ENCODE measurements at regions not wholly inside any gene's neighbourhood (a gene's known extent, or its start where the extent isn't known, plus 50 kb on each side); places are given as distances from the start of the nearest gene placed in this dataset.
"Not testable (repeated sequence)": the region's sequence is repeated elsewhere in the genome, so short reads cannot be mapped to it uniquely, and the experiment has no call there.

- not testable (repeated sequence) for DNase-seq (ENCODE audit: low spot score)
Observed at GRCh38 chr2:87410371-87410770, 337.5 kb upstream of the PLGLB2 start.

- DNase-seq (ENCODE audit: low spot score) = not testable (repeated sequence)
Observed at GRCh38 chr2:87412036-87412820, 335.7 kb upstream of the PLGLB2 start.

DNA sequence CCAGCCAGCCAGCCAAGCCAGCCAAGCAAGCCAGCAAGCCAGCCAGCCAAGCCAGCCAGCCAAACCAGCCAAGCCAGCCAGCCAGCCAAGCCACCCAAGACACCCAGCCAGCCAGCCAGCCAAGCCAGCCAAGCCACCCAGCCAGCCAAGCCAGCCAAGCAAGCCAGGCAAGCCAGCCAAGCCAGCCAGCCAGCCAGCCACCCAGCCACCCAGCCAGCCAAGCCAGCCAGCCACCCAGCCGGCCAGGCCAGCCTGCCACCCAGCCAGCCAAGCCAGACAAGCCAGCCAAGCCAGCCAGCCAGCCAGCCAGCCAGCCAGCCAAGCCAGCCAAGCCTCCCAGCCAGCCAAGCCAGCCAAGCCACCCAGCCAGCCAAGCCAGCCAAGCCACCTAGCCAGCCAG is 333.6 kb upstream of the PLGLB2 start:
- DNase-seq (ENCODE audit: low spot score) = not testable (repeated sequence)

DNA sequence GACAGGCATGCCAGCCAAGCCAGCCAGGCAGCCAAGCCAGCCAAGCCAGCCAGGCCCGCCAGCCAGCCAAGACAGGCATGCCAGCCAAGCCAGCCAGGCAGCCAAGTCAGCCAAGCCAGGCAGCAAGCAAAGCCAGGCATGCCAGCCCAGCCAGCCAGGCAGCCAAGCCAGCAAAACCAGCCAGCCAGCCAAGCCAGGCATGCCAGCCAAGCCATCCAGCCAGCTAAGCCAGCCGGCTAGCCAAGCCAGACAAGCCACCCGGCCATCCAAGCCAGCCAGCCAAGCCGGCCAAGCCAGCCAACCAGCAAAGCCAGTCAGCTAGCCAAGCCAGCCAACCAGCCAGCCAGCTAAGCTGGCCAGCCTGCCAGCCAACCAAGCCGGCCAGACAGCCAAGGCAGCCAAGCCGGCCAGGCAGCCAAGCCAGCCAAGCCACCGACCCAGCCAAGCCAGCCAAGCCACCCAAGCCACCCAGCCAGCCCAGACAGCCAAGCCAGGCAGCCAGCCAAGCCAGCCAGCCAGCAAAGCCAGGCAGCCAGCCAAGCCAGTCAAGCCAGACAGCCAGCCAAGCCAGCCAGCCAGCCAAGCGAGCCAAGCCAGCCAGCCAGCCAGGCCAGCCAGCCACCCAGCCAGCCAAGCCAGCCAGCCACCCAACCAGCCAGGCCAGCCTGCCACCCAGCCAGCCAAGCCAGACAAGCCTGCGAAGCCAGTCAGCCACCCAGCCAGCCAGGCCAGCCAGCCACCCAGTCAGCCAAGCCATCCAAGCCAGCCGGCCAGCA is 332.9 kb upstream of the PLGLB2 start:
- not testable (repeated sequence) for DNase-seq (ENCODE audit: low spot score)

- not testable (repeated sequence) for DNase-seq (ENCODE audit: low spot score)
Observed at GRCh38 chr2:87415586-87416265, 332.2 kb upstream of the PLGLB2 start.

DNA sequence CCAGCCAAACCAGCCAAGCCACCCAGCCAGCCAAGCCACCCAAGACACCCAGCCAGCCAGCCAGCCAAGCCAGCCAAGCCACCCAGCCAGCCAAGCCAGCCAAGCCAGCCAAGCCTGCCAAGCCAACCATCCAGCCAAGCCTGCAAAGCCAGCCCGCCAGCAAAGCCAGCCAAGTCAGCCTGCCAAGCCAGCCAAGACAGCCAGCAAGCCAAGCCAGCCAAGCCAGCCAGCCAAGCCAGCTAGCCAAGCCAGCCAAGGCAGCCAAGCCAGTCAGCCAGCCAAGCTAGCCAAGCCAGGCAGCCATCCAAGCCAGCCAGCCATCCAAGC is 331.7 kb upstream of the PLGLB2 start:
- not testable (repeated sequence) for DNase-seq (ENCODE audit: low spot score)

DNA sequence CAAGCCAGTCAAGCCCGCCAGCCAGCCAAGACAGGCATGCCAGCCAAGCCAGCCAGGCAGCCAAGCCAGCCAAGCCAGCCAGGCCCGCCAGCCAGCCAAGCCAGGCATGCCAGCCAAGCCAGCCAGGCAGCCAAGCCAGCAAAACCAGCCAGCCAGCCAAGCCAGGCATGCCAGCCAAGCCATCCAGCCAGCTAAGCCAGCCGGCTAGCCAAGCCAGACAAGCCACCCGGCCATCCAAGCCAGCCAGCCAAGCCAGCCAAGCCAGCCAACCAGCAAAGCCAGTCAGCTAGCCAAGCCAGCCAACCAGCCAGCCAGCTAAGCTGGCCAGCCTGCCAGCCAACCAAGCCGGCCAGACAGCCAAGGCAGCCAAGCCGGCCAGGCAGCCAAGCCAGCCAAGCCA is 330.7 kb upstream of the PLGLB2 start:
- DNase-seq (ENCODE audit: low spot score) = not testable (repeated sequence)

- not testable (repeated sequence) for DNase-seq (ENCODE audit: low spot score)
Observed at GRCh38 chr2:87417742-87418567, 329.9 kb upstream of the PLGLB2 start.

DNA sequence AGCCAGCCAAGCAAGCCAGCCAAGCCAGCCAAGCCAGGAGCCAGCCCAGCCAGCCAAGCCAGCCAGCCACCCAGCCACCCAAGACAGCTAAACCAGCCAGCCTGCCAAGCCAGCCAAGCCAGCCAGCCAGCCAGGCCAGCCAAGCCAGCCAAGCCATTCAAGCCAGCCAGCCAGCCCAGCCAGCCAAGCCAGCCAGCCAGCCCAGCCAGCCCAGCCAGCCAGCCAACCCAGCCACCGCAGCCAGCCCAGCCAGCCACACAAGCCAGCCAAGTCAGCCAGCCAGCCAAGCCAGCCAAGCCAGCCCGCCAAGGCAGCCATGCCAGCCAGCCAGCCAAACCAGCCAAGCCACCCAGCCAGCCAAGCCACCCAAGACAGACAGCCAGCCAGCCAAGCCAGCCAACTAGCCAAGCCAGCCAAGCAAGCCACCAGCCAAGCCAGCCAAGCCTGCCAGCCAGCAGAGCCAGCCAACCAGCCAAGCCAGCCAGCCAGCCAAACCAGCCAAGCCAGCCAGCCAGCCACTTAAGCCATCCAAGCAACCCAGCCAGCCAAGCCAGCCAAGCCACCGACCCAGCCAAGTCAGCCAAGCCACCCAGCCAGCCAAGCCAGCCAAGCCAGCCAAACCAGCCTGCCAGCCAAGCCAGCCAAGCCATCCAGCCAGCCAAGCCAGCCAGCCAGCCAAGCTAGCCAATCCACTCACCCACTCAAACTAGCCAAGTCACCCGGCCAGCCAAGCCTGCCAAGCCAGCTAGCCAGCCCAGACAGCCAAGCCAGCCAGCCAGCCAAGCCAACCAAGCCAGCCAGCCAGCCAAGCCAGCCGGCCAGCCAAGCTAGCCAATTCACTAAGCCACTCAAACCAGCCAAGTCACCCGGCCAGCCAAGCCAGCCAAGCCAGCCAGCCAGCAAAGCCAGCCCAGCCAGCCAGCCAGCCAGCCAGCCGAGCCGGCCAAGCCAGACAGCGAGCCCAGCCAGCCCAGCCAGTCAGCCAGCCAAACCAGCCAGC is 328.8 kb upstream of the PLGLB2 start:
- not testable (repeated sequence) for DNase-seq (ENCODE audit: low spot score)

DNA sequence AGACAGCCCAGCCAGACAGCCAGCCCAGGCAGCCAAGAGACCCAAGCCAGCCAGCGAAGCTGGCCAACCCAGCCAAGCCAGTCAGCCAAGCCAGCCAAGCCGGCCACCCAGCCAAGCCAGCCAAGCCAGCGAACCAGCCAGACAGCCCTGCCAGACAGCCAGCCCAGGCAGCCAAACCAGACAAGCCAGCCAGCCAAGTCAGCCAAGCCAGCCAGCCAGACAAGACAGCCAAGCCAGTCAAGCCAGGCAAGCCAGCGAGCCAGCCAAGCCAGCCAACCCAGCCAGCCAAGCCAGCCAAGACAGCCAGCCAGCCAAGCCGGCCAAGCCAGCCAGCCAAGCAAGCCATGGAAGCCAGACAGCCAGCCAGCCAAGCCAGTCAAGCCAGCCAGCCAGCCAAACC is 327.9 kb upstream of the PLGLB2 start:
- DNase-seq (ENCODE audit: low spot score) = not testable (repeated sequence)

GRCh38 chr2:87420954-87421353 is 326.9 kb upstream of the PLGLB2 start:
- not testable (repeated sequence) for DNase-seq (ENCODE audit: low spot score)

- DNase-seq (ENCODE audit: low spot score) = not testable (repeated sequence)
Observed at GRCh38 chr2:87423796-87424762, 323.8 kb upstream of the PLGLB2 start.

- not testable (repeated sequence) for DNase-seq (ENCODE audit: low spot score)
Observed at GRCh38 chr2:87424763-87425154, 323.1 kb upstream of the PLGLB2 start.

DNA sequence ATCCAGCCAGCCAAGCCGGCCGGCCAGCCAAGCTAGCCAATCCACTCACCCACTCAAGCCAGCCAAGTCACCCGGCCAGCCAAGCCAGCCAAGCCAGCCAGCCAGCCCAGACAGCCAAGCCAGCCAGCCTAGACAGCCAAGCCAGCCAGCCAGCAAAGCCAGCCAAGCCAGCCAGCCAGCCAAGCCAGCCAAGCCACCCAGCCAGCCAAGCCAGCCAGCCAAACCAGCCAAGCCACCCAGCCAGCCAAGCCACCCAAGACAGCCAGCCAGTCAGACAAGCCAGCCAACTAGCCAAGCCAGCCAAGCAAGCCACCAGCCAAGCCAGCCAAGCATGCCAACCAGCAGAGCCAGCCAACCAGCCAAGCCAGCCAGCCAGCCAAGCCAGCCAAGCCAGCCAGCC is 322.7 kb upstream of the PLGLB2 start:
- DNase-seq (ENCODE audit: low spot score) = not testable (repeated sequence)

GRCh38 chr2:87425717-87426116 is 322.2 kb upstream of the PLGLB2 start:
- not testable (repeated sequence) for DNase-seq (ENCODE audit: low spot score)

GRCh38 chr2:87428452-87429130 is 319.3 kb upstream of the PLGLB2 start:
- DNase-seq (ENCODE audit: low spot score) = not testable (repeated sequence)

- not testable (repeated sequence) for DNase-seq (ENCODE audit: low spot score)
Observed at GRCh38 chr2:87429206-87429930, 318.5 kb upstream of the PLGLB2 start.

DNA sequence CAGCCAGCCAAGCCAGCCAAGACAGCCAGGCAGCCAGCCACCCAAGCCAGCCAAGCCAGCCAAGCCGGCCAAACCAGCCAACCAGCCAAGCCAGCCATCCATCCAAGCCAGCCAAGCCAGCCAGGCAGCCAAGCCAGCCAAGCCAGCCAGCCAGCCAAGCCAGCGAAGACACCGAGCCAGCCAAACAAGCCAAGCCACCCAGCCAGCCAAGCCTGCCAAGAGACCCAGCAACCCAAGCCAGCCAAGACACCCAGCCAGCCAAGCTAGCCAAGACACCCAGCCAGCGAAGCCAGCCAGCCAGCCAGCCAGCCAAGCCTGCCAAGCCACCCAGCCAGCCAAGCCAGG is 318.0 kb upstream of the PLGLB2 start:
- not testable (repeated sequence) for DNase-seq (ENCODE audit: low spot score)

All from germinal center (tissue), 1 donor.